ENCODE measurements at regions not wholly inside any gene's neighbourhood (a gene's known extent, or its start where the extent isn't known, plus 50 kb on each side); places are given as distances from the start of the nearest gene placed in this dataset.
A peak's percentile ranks its signal among the peaks of the same experiment; 100 is the strongest.

DNA sequence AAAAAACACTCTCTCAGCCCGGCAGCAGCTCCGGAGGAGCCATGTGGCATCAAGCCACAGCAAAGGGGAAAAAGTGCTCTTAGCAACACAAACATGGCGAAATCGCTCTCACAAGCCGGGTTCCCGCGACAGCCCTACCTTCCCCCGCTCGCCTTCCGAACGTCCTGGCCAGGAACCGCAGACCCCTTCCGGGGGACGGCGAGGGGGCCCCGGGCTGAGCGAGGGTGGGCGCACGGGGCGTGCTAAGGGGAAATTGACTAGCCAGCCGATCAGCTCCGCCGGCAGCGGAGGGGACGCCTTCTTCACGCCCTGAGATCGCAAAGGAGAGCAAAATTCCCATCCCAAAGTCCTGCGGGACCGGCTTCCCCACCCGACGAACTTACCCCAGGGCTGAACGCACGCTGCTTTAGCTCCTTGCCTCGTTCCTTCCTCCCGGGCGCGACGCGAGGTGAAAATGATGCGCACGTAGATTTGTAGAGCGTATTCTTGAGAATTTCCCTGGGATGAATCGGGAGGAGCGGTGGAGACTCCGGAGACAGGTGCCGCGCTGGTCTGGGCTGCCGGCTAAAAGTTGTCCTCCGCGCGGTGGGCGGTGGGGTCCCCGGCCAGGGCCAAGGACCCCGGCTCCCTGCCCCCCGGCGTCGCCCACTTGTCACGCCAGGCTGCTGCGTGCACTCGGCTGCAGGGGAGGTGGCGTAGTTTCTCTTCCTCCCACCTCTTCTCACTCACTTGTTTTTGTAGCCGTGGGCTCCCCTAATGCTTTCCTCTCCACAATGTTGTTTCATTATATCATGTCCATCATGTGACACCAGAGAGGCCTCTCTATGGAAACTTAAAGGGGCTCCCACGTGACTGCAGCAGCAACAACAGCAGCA, 220.1 kb upstream of the MKLN1 start:
- TF ChIP-seq, protein P1, sequence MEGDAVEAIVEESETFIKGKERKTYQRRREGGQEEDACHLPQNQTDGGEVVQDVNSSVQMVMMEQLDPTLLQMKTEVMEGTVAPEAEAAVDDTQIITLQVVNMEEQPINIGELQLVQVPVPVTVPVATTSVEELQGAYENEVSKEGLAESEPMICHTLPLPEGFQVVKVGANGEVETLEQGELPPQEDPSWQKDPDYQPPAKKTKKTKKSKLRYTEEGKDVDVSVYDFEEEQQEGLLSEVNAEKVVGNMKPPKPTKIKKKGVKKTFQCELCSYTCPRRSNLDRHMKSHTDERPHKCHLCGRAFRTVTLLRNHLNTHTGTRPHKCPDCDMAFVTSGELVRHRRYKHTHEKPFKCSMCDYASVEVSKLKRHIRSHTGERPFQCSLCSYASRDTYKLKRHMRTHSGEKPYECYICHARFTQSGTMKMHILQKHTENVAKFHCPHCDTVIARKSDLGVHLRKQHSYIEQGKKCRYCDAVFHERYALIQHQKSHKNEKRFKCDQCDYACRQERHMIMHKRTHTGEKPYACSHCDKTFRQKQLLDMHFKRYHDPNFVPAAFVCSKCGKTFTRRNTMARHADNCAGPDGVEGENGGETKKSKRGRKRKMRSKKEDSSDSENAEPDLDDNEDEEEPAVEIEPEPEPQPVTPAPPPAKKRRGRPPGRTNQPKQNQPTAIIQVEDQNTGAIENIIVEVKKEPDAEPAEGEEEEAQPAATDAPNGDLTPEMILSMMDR (conservative IDR thresholded peaks at IDR 0.05): no peak
- H3K27ac ChIP-seq: peak overlapping the region; percentile 93

DNA sequence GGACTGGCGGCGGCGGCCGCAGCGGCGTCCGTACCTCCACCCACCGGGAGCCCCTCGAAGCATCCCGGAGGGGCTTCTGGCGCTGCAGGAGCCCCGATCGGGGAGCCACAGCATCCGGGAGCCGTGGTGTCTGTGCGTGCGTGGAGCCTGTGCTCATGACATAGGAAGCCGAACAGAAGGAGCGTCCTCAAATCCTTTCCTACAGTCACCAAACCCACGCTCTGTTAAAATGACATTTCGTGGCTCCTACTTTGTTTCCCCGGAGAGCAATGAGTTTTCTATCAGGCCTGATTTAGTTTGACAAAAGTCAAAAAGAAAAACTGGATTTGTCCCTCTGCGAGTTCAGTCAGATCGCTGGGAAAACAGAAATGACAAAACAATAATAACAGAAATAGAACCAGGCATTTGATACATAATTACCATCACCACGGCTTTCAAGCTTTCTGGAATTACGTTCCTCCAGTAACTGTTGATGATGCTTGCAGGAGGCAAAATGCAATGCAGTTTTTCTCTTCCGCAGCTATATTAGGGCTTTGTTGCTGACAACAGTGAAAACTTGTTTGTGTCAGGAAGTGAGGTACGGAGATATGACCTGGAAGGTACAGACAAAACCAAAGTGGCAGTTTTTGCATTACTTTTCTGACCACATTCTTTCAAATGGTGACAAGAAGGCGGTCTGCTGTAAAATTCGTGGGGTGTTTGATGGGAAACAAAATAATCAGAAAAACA, 219.3 kb upstream of the MKLN1 start:
- peak overlapping the region; percentile 93 for H3K27ac ChIP-seq
- TF ChIP-seq, protein P1 (conservative IDR thresholded peaks at IDR 0.05): no peak

DNA sequence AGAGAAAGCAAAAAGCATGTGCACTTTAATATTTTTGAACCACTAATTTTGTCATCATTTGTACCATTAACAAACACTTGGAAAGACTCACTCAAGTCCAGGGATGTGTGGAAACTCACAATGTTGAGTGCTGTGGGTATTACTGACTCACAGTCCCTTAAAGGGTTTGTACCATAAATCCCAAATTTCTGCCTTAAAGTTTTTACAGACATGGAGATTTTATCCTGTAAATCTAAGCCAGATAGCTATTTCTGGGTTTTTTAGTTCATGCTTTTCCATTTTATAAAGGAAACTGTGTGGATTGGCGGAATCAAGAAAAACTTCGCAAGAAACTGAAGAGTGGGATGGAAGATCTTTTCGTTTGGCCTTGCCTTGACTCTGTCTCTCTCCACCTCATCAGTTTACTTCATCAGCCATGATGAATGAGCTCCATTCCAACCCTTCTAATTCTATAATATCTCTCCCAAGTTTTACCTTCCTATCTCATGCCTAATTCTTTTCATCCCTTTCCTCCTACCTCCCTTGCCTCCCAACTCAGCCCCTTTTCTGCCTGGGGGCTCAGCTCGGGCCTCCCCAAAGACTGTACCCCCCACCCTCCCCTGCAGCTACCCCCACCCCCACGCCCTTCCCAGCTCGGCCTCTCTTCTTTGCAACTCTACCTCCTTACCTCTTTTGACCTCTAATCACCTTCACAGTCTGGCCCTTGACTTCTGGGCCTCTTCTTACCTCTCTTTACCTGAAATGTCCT, 218.5 kb upstream of the MKLN1 start:
- H3K27ac ChIP-seq: peak overlapping the region; percentile 93
- TF ChIP-seq, protein P1 (conservative IDR thresholded peaks at IDR 0.05): no peak

- TF ChIP-seq, protein P1 (conservative IDR thresholded peaks at IDR 0.05): no peak
Measured at GRCh38 chr7:131109759-131110296, 217.8 kb upstream of the MKLN1 start.

GRCh38 chr7:131110297-131111080, 217.2 kb upstream of the MKLN1 start:
- H3K27ac ChIP-seq: peak overlapping the region; percentile 93
- TF ChIP-seq, protein P1 (conservative IDR thresholded peaks at IDR 0.05): no peak

More at GRCh38 chr7:131109759-131110296, 217.8 kb upstream of the MKLN1 start:
- peak overlapping the region; percentile 93 for H3K27ac ChIP-seq

DNA sequence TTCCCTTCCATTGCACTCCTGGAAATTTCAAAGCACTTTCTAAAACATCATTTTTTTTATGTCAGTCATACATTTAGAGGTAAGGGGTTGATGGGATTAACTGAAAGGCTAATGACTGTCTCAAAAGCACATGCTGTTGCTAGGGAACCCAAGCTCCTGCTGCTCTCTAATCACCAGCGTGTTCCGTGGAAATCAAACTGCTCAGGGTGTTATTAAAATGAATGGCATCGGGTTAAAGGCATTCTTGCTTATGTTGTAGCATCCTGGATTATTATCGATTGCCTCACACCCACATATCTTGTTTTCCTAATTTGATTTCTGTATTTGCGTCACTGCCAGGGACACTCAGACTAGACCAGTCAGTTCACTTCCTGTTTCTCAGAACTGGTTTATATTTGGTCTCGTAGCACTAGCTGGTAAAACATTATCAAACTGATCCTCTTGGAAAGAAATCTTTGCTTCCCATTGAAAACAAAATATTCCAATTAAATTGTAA, 216.5 kb upstream of the MKLN1 start:
- peak overlapping the region; percentile 93 for H3K27ac ChIP-seq
- TF ChIP-seq, protein P1 (conservative IDR thresholded peaks at IDR 0.05): no peak
